ENCODE measurements at regions not wholly inside any gene's neighbourhood (a gene's known extent, or its start where the extent isn't known, plus 50 kb on each side); places are given as distances from the start of the nearest gene placed in this dataset.
"Not testable (repeated sequence)": the region's sequence is repeated elsewhere in the genome, so short reads cannot be mapped to it uniquely, and the experiment has no call there.

GRCh38 chr2:87429931-87430275 is 318.0 kb upstream of the PLGLB2 start:
- not testable (repeated sequence) for DNase-seq (ENCODE audit: low read depth in 3 of 3)

DNA sequence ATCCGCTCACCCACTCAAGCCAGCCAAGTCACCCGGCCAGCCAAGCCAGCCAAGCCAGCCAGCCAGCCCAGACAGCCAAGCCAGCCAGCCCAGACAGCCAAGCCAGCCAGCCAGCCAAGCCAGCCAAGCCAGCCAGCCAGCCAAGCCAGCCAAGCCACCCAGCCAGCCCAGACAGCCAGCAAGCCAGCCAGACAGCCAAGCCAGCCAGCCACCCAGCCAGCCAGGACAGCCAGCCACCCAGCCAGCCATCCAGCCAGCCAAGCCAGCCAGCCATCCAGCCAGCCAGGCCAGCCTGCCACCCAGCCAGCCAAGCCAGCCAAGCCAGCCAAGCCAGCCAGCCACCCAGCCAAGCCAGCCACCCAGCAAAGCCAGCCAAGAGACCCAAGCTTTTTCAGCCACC is 316.8 kb upstream of the PLGLB2 start:
- not testable (repeated sequence) for DNase-seq (ENCODE audit: low read depth in 3 of 3)

DNA sequence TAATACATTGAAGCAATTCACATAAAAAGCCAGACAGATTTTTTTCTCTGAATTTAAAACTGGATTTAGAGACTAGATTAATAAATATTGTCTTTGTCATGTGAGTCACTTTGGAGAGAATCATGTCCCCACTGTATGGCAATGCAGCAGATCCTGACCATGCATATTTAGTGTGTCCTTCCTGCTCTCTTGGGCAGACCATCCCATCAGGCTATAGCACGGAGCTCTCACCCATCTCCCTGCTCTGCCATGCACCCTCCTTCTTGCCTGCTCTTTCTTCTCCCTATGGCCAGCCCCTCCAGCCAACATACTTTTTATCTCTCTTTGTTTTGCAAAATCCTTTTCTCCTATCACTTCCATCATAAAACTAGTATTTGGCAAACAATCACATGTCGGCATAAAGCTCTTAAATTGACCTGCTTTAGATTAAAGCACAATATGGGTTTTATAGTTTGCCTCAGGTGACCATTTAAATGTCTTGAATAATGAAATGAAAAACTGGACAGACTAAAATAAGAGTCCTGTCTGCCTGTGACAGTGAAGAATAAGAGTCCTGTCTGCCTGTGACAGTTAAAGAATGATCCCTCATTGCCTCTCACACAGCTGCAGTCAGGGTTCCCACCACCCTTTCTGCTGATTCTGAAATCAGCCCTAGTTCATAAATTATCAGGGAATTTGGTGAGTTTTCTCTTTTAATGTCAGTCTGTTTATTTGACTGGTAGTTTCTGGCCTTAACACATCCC is 315.0 kb upstream of the PLGLB2 start:
- not testable (repeated sequence) for DNase-seq (ENCODE audit: low read depth in 3 of 3)

DNA sequence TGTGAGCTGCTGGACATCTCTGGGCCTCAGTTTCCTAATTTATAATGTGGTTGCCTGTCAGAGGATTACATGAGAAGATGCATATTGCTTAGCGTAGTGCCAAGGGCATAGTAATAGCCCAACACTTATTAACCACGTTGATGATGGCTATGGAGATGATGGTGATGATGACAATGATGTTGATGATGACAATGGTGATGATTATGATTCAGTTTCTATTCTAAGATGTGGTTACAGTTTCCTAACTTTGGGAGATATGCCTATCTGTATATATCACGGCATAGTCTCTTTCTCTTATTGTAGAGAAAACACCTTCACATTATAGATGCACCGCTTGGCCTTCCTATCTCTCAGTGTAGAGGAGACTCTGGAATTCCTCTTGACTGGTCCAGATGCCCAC is 311.9 kb upstream of the PLGLB2 start:
- not testable (repeated sequence) for DNase-seq (ENCODE audit: low read depth in 3 of 3)

DNA sequence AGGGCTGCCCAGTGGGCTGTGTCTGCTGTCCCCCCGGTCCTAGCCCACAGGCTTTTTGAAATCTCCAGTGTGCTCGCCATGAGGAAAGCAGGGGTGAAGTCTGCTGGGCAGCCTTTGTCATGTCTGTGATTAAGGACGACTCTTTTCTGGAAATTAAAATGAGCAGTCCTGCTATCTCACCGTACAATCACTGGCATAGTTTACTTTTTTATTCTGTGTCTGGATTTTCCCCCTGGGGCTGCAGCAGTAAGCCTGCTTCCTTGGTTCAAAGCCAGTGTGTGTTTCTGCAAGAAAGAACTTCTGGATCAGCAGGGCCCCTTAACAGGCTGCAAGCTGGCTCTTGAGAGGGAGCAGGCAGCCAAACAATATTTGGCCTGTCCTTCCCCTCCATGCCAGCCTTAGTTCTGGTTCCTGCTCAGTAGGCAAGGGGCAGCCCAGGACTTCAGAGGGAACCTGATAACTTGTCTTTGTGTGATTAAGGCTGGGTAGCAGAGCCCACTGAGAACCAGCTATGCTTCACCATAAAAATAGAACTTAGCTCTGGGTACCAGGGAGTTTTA is 310.1 kb upstream of the PLGLB2 start:
- not testable (repeated sequence) for DNase-seq (ENCODE audit: low read depth in 3 of 3)

DNA sequence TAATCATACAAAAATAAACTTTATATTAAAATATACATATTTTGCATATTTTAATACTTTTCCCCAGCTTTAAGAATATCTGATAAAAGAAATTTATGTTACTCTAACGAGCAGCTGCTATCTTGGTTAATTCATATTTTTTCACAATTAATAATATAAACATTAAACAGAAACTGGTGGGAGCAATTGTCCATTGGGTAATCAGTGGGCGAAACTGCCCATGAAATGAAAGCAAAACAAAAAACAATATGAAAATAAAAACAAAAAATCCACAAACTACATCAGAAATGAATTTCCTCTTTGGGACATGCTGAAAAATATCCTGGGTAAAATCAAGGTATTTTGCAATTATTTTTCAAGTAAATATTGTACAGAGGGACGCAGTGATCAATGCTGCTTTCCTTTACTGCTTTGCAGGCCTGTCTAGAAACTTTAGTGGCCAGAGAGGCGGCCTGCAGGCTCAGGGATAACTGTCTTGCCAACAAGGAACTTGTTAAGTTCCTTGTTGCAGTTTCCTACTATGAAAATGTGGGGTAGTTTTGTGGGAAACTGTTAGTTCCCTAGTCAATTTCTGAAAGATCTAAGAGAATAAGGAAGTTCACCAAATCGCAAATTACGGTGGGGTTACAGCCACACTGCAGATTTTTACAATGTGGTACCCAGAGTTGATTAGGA is 309.0 kb upstream of the PLGLB2 start:
- not testable (repeated sequence) for DNase-seq (ENCODE audit: low read depth in 3 of 3)

- DNase-seq (ENCODE audit: low read depth in 3 of 3), result not testable (repeated sequence)
Measured at GRCh38 chr2:87439617-87440204, 308.2 kb upstream of the PLGLB2 start.

GRCh38 chr2:87440650-87441049 is 307.2 kb upstream of the PLGLB2 start:
- not testable (repeated sequence) for DNase-seq (ENCODE audit: low read depth in 3 of 3)

GRCh38 chr2:87441375-87441774 is 306.5 kb upstream of the PLGLB2 start:
- DNase-seq (ENCODE audit: low read depth in 3 of 3), result not testable (repeated sequence)

GRCh38 chr2:87442983-87443577 is 304.8 kb upstream of the PLGLB2 start:
- DNase-seq (ENCODE audit: low read depth in 3 of 3), result not testable (repeated sequence)

DNA sequence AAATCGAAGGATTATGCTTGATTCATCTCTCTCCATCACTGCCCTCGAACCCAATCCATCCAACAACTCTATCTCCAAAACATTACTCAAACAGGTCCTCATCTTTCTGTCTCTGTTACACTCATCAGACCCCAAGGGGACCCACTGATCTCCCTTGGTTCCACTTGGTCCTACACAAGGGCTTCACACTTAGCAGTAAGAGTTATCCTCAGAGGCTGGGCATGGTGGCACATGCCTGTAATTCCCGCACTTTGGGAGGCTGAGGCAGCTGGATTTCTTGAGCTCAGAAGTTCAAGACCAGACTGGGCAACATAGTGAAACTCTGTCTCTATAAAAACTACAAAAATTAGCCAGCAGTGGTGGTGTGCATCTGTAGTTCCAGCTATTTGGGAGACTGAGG is 302.9 kb upstream of the PLGLB2 start:
- DNase-seq (ENCODE audit: low read depth in 3 of 3), result not testable (repeated sequence)

- DNase-seq (ENCODE audit: low read depth in 3 of 3), result not testable (repeated sequence)
Measured at GRCh38 chr2:87445613-87446312, 302.1 kb upstream of the PLGLB2 start.

- DNase-seq (ENCODE audit: low read depth in 3 of 3), result not testable (repeated sequence)
Measured at GRCh38 chr2:87446313-87446696, 301.6 kb upstream of the PLGLB2 start.

DNA sequence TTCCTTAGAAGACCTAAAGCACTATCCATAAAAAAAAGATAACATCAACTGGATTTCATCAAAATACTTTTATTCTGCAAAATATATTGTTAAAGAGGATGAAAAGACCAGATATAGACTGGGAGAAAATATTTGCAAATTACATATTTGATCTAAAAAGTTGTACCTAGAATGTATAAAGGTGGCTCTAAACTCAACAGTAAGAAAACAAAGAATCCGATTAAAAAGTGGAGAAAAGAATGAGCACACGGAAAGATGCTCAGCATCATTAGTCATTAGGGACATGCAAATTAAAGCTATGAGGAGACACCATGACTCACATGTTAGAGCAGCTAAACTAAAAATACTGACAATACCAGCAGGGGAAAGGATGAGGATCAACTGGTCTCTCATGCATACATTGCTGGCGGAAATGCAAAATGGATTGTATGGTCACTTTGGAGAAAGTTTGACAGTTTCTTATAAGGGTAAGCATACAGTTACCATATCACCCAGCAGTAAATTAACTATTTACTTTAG is 298.4 kb upstream of the PLGLB2 start:
- DNase-seq (ENCODE audit: low read depth in 3 of 3), result not testable (repeated sequence)

- not testable (repeated sequence) for DNase-seq (ENCODE audit: low read depth in 3 of 3)
Measured at GRCh38 chr2:87452193-87452592, 295.7 kb upstream of the PLGLB2 start.

DNA sequence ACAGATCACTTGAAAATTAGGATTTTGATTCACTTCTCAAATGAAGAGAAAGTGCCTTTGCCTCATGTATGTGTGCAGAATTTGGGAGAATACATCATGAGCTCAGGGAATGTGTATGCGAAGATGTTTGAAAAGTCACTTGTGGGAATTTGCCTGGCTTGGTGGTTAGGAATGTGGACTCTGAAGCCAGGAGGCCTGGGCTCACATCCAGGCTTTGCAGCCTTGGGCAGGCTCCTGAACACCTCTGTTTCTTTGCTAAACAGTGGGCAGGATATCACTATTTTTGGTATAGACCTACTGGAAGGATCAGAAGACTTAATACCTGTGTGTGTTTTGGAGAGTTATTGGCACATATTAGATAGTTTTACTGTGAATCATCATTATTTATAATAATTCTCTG is 295.0 kb upstream of the PLGLB2 start:
- not testable (repeated sequence) for DNase-seq (ENCODE audit: low read depth in 3 of 3)

DNA sequence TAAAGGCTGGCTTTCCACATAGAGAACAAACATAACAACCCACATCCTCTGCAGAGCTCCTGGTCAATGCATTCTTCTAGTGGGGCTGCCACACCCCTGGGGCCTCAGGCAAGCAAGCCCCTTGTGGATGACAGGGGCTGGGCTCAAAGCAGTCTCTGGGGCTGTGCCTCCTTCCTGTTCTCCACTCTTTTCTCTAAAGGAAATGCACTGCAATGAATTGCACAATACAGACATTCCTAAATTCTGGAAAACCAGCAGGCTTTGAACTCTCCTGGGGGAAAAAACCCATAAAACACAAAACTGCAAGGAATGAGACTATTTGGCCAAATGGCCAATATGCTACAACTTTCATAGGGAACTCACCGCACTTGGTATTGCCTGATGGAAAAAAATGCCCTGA is 293.9 kb upstream of the PLGLB2 start:
- not testable (repeated sequence) for DNase-seq (ENCODE audit: low read depth in 3 of 3)

DNA sequence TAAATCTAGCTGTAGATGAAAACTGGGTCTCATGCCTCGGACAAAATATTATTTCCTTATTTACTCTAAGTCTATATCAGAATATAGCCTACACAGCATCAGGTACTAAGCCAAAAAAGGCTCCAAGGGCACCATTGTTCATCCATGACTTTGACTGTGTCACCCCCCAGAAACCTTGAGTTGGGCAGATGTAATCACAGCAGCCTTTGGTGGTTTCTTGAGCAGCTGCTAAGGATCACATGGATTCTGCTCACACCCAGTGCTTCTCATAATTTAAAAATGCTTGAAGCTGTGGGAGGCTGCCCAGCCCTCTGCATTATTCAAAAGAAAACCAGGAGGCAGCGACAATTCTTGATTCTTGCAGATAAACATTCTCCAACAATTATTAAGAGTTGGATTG is 293.5 kb upstream of the PLGLB2 start:
- not testable (repeated sequence) for DNase-seq (ENCODE audit: low read depth in 3 of 3)

- not testable (repeated sequence) for DNase-seq (ENCODE audit: low read depth in 3 of 3)
Measured at GRCh38 chr2:87455209-87455853, 292.6 kb upstream of the PLGLB2 start.

DNA sequence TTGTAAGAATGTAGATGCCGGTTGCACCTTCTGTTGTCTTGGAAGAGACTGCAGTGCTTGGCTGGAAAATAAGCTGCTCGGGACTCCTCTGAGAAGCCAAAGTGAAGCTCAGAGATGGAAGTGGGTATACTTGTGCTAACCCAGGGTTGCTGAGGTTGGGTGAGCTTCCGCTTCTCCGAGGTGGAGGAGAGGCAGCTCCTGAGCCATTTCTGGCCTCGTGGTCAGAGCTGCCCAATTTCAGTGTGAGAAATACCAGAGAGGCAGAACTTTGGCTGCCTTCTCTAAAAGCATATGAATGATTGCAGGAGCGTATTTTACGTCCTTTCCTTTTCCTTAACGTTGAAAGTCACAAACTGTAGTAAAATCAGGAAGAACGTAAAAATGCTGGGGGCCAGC is 292.0 kb upstream of the PLGLB2 start:
- DNase-seq (ENCODE audit: low read depth in 3 of 3), result not testable (repeated sequence)

Data from stimulated activated CD4-positive, alpha-beta T cell treated with anti-CD3 and anti-CD28 coated beads, TNF-alpha, amount 100 ng/mL, for 24 hours (primary cell).